Ovary (tissue), 3 donors: ENCODE measurements at regions not wholly inside any gene's neighbourhood (a gene's known extent, or its start where the extent isn't known, plus 50 kb on each side); places are given as distances from the start of the nearest gene placed in this dataset.
"Not testable (repeated sequence)": the region's sequence is repeated elsewhere in the genome, so short reads cannot be mapped to it uniquely, and the experiment has no call there.

Experiments used
- EP300 ChIP-seq: sonication (generic); formaldehyde crosslinking; IDR thresholded peaks from one replicate; pipeline ENCODE4 v1.6.1; 2017; ENCODE audit warnings: antibody characterized with exemption
- POLR2A ChIP-seq: fragments of 450-650 bp; IDR thresholded peaks from one replicate; pipeline ENCODE4 v1.6.1; 2017; ENCODE audit warnings: antibody characterized with exemption, mild to moderate bottlenecking, moderate library complexity
- TF ChIP-seq, protein P1 (sequence below), 3 donors: fragments of 450-650 bp in 2 of 3; fragments of 200-600 bp in 1 of 3; IDR thresholded peaks; one replicate each; pipeline versions ENCODE4 v1.5.1 to v1.8.0; 2016 to 2022; ENCODE audit warnings: antibody characterized with exemption in 3 of 3, mild to moderate bottlenecking in 1 of 3
- donor health status: DM: no; HTN: no; CAD: no.

- TF ChIP-seq EP300, POLR2A: not testable (repeated sequence)
- TF ChIP-seq, protein P1, sequence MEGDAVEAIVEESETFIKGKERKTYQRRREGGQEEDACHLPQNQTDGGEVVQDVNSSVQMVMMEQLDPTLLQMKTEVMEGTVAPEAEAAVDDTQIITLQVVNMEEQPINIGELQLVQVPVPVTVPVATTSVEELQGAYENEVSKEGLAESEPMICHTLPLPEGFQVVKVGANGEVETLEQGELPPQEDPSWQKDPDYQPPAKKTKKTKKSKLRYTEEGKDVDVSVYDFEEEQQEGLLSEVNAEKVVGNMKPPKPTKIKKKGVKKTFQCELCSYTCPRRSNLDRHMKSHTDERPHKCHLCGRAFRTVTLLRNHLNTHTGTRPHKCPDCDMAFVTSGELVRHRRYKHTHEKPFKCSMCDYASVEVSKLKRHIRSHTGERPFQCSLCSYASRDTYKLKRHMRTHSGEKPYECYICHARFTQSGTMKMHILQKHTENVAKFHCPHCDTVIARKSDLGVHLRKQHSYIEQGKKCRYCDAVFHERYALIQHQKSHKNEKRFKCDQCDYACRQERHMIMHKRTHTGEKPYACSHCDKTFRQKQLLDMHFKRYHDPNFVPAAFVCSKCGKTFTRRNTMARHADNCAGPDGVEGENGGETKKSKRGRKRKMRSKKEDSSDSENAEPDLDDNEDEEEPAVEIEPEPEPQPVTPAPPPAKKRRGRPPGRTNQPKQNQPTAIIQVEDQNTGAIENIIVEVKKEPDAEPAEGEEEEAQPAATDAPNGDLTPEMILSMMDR (IDR thresholded peaks at IDR 0.05), result not testable (repeated sequence)
Observed at GRCh38 chr1:193877920-193878319, 691.5 kb upstream of the B3GALT2 start.
